Body of pancreas (tissue), 4 donors: ENCODE measurements at regions not wholly inside any gene's neighbourhood (a gene's known extent, or its start where the extent isn't known, plus 50 kb on each side); places are given as distances from the start of the nearest gene placed in this dataset.

Experiments
- POLR2A ChIP-seq, 3 donors: fragments of 450-650 bp; IDR thresholded peaks; one replicate each; pipeline ENCODE4 v1.6.1; 2016; ENCODE audit warnings: antibody characterized with exemption in 3 of 3, mild to moderate bottlenecking in 2 of 3
- TF ChIP-seq, protein P1 (sequence below), 7 experiments: fragments of 450-650 bp in 4 of 7; fragments of 200-600 bp in 3 of 7; sonication (generic) in 3 of 7; IDR thresholded peaks; one replicate each; pipeline ENCODE4 v1.5.1; 2016 to 2019; ENCODE audit warnings: antibody characterized with exemption in 7 of 7

GRCh38 chr22:49553076-49553475 is 274.6 kb downstream of the BRD1 start:
- TF ChIP-seq, protein P1, sequence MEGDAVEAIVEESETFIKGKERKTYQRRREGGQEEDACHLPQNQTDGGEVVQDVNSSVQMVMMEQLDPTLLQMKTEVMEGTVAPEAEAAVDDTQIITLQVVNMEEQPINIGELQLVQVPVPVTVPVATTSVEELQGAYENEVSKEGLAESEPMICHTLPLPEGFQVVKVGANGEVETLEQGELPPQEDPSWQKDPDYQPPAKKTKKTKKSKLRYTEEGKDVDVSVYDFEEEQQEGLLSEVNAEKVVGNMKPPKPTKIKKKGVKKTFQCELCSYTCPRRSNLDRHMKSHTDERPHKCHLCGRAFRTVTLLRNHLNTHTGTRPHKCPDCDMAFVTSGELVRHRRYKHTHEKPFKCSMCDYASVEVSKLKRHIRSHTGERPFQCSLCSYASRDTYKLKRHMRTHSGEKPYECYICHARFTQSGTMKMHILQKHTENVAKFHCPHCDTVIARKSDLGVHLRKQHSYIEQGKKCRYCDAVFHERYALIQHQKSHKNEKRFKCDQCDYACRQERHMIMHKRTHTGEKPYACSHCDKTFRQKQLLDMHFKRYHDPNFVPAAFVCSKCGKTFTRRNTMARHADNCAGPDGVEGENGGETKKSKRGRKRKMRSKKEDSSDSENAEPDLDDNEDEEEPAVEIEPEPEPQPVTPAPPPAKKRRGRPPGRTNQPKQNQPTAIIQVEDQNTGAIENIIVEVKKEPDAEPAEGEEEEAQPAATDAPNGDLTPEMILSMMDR (IDR thresholded peaks at IDR 0.05): no peak
- no peak for TF ChIP-seq POLR2A (IDR thresholded peaks at IDR 0.05)
